H1 (cell line): ENCODE measurements at regions not wholly inside any gene's neighbourhood (a gene's known extent, or its start where the extent isn't known, plus 50 kb on each side); places are given as distances from the start of the nearest gene placed in this dataset.

Experiments
- CTCF ChIA-PET: fragments of 300-600 bp; sonication (Branson Sonifier 250); formaldehyde crosslinking; loops from one replicate; lab custom pipeline; 2021; ENCODE audit not compliant: partially characterized antibody; lab: Charles Lee
- POLR2A ChIA-PET: fragments of 300-600 bp; sonication (Branson Sonifier 250); formaldehyde crosslinking; loops from one replicate; lab custom pipeline; 2021; ENCODE audit warnings: inconsistent platforms; ENCODE audit not compliant: partially characterized antibody; lab: Charles Lee
- DNase-seq, 2 experiments: peaks; one replicate each; pipeline versions ENCODE4 v3.0.0 to v3.0.0-alpha.2; 2010 to 2022; ENCODE audit warnings: low spot score in 2 of 2, low read depth in 1 of 2, mixed read lengths in 1 of 2
- FAIRE-seq: peaks from 2 replicates; lab custom pipeline; 2011; peaks lifted over from hg19 to GRCh38; lab: Jason Lieb, UNC
- H2AFZ ChIP-seq: 2 replicates; pipeline ENCODE4 v1.8.1; 2012; ENCODE audit warnings: low read length, inconsistent platforms
- H2AK5ac ChIP-seq: 2 replicates; pipeline ENCODE4 v1.6.1; 2013; ENCODE audit warnings: low read depth, low read length
- H2BK120ac ChIP-seq: replicated peaks from 2 replicates; pipeline ENCODE3; 2013; ENCODE audit warnings: low read depth, low read length, inconsistent platforms
- H2BK12ac ChIP-seq: 2 replicates; pipeline ENCODE4 v1.6.1; 2013; ENCODE audit warnings: low read depth, low read length
- H2BK15ac ChIP-seq: 2 replicates; pipeline ENCODE4 v1.6.1; 2013; ENCODE audit warnings: low read length
- H2BK20ac ChIP-seq: 2 replicates; pipeline ENCODE4 v1.6.1; 2013; ENCODE audit warnings: low read length
- H2BK5ac ChIP-seq: 2 replicates; pipeline ENCODE4 v1.6.1; 2013; ENCODE audit warnings: low read depth, low read length
- H3K14ac ChIP-seq: 2 replicates; pipeline ENCODE4 v1.6.1; 2013; ENCODE audit warnings: inconsistent platforms; ENCODE audit not compliant: insufficient read length
- H3K18ac ChIP-seq: 2 replicates; pipeline ENCODE4 v1.6.1; 2013; ENCODE audit warnings: low read length; ENCODE audit errors: extremely low read depth
- H3K23ac ChIP-seq: 2 replicates; pipeline ENCODE4 v1.6.1; 2013; ENCODE audit warnings: inconsistent platforms; ENCODE audit not compliant: insufficient read length
- H3K23me2 ChIP-seq: 2 replicates; pipeline ENCODE4 v1.6.1; 2013; ENCODE audit warnings: low read depth, low read length
- H3K27ac ChIP-seq: 2 replicates; pipeline ENCODE4 v1.6.1; 2011; ENCODE audit warnings: low read depth, low read length, inconsistent platforms
- H3K27me3 ChIP-seq, 4 experiments: replicated peaks in 1 of 4; 1 replicate in 1 of 4; 2 replicates in 3 of 4; pipeline versions ENCODE4 v1.6.1 to v1.8.1; 2011 to 2013; ENCODE audit warnings: low read length in 3 of 4, mild to moderate bottlenecking in 3 of 4, inconsistent platforms in 2 of 4, mixed read lengths in 2 of 4, moderate library complexity in 1 of 4; ENCODE audit not compliant: control insufficient read depth in 3 of 4, insufficient read depth in 3 of 4; ENCODE audit errors: extremely low read depth in 1 of 4
- H3K36me3 ChIP-seq, 4 experiments: 2 replicates each; pipeline versions ENCODE4 v1.6.1 to v1.8.1; 2011 to 2013; ENCODE audit warnings: mild to moderate bottlenecking in 4 of 4, low read length in 3 of 4, moderate library complexity in 2 of 4, control low read depth in 1 of 4, inconsistent platforms in 1 of 4; ENCODE audit not compliant: insufficient read depth in 4 of 4, control insufficient read depth in 2 of 4
- H3K4ac ChIP-seq: replicated peaks from 2 replicates; pipeline ENCODE3; 2013; ENCODE audit warnings: low read length, low read depth, mixed read lengths, inconsistent platforms; ENCODE audit not compliant: insufficient read length
- H3K4me1 ChIP-seq, 4 experiments: replicated peaks in 1 of 4; 1 replicate in 1 of 4; 2 replicates in 3 of 4; pipeline versions ENCODE4 v1.6.1 to v1.8.1; 2011 to 2013; ENCODE audit warnings: low read length in 3 of 4, inconsistent platforms in 2 of 4, mixed read lengths in 1 of 4; ENCODE audit not compliant: insufficient read depth in 4 of 4, control insufficient read depth in 3 of 4
- H3K4me2 ChIP-seq, 2 experiments: 2 replicates each; pipeline versions ENCODE4 v1.6.1 to v1.8.1; 2011 to 2013; ENCODE audit warnings: low read depth in 2 of 2, low read length in 2 of 2, control low read depth in 1 of 2, inconsistent platforms in 1 of 2, mild to moderate bottlenecking in 1 of 2; ENCODE audit not compliant: insufficient read depth in 1 of 2
- H3K4me3 ChIP-seq, 4 experiments: fragments of 200-600, 300-600 bp in 1 of 4; sonication (generic), shearing (Covaris generic), sonication (Bioruptor Twin) in 1 of 4; 2 replicates each; pipeline versions ENCODE4 v1.5.1 to v1.8.1; 2011 to 2016; ENCODE audit warnings: low read length in 4 of 4, low read depth in 3 of 4, control low read depth in 2 of 4, inconsistent platforms in 2 of 4, mild to moderate bottlenecking in 2 of 4, mixed read lengths in 1 of 4, moderate library complexity in 1 of 4; ENCODE audit not compliant: insufficient read depth in 2 of 4; ENCODE audit errors: extremely low read depth in 1 of 4
- H3K56ac ChIP-seq: replicated peaks from 2 replicates; pipeline ENCODE3; 2013; ENCODE audit warnings: low read depth, mild to moderate bottlenecking, mixed read lengths, low read length, inconsistent platforms; ENCODE audit not compliant: insufficient read length
- H3K79me1 ChIP-seq: 2 replicates; pipeline ENCODE4 v1.6.1; 2013; ENCODE audit warnings: low read depth, low read length, control low read depth
- H3K79me2 ChIP-seq, 2 experiments: 2 replicates each; pipeline versions ENCODE4 v1.6.1 to v1.8.1; 2012 to 2013; ENCODE audit warnings: low read length in 2 of 2, mild to moderate bottlenecking in 2 of 2, inconsistent platforms in 1 of 2; ENCODE audit not compliant: insufficient read depth in 2 of 2, control insufficient read depth in 1 of 2
- H3K9ac ChIP-seq, 4 experiments: replicated peaks in 1 of 4; 1 replicate in 1 of 4; 2 replicates in 3 of 4; pipeline versions ENCODE4 v1.6.1 to v1.8.1; 2011 to 2013; ENCODE audit warnings: low read depth in 3 of 4, low read length in 3 of 4, control low read depth in 2 of 4, mild to moderate bottlenecking in 2 of 4, moderate library complexity in 2 of 4, inconsistent platforms in 1 of 4; ENCODE audit errors: extremely low read depth in 1 of 4
- H3K9me3 ChIP-seq, 2 experiments: 2 replicates each; pipeline versions ENCODE4 v1.6.1 to v1.8.1; 2012 to 2013; ENCODE audit warnings: mild to moderate bottlenecking in 2 of 2, moderate library complexity in 2 of 2, control low read depth in 1 of 2, inconsistent platforms in 1 of 2, low read depth in 1 of 2, low read length in 1 of 2, mixed read lengths in 1 of 2; ENCODE audit not compliant: insufficient read depth in 2 of 2
- H4K20me1 ChIP-seq, 2 experiments: replicated peaks in 1 of 2; 2 replicates each; pipeline versions ENCODE3 to v1.8.1; 2011 to 2013; ENCODE audit warnings: inconsistent platforms in 2 of 2, low read length in 2 of 2, mild to moderate bottlenecking in 1 of 2; ENCODE audit not compliant: insufficient read depth in 2 of 2, control insufficient read depth in 1 of 2
- H4K5ac ChIP-seq: 2 replicates; pipeline ENCODE4 v1.6.1; 2013; ENCODE audit warnings: low read length, low read depth, mixed read lengths, inconsistent platforms; ENCODE audit not compliant: insufficient read length
- H4K8ac ChIP-seq: 2 replicates; pipeline ENCODE4 v1.8.0; 2013; ENCODE audit warnings: mild to moderate bottlenecking, moderate library complexity, low read length, inconsistent platforms; ENCODE audit not compliant: insufficient read depth; ENCODE audit errors: extremely low read depth
- H4K91ac ChIP-seq: replicated peaks from 2 replicates; pipeline ENCODE3; 2013; ENCODE audit warnings: low read length, mixed read lengths, inconsistent platforms; ENCODE audit not compliant: insufficient read length
- RBBP5 ChIP-seq: IDR thresholded peaks from 2 replicates; pipeline ENCODE4 v1.7.1; 2012; ENCODE audit warnings: low read depth, mild to moderate bottlenecking, inconsistent platforms, low read length, moderate library complexity, borderline replicate concordance
- SIRT6 ChIP-seq: IDR thresholded peaks from one replicate; pipeline ENCODE4 v1.7.1; 2012; ENCODE audit warnings: low read length, inconsistent platforms
- SRF ChIP-seq: IDR thresholded peaks from 2 replicates; pipeline ENCODE4 v1.6.1; 2011; ENCODE audit warnings: mild to moderate bottlenecking, low read depth, low read length, moderate library complexity
- WGBS, 2 experiments: shearing (Covaris generic) in 1 of 2; methylation state at CpG; one replicate each; pipeline versions ENCODE4 v1.1.6 to v1.1.7; 2013 to 2015; ENCODE audit warnings: low lambda C conversion rate in 2 of 2, mixed read lengths in 2 of 2, inconsistent platforms in 1 of 2, low coverage in 1 of 2, missing lambda C conversion rate in 1 of 2; ENCODE audit not compliant: insufficient replicate concordance in 2 of 2, insufficient coverage in 1 of 2, insufficient read length in 1 of 2; ENCODE audit errors: extremely low coverage in 1 of 2, missing lambda C conversion rate in 1 of 2; 5-methylcytosine and 5-hydroxymethylcytosine counted together

DNA sequence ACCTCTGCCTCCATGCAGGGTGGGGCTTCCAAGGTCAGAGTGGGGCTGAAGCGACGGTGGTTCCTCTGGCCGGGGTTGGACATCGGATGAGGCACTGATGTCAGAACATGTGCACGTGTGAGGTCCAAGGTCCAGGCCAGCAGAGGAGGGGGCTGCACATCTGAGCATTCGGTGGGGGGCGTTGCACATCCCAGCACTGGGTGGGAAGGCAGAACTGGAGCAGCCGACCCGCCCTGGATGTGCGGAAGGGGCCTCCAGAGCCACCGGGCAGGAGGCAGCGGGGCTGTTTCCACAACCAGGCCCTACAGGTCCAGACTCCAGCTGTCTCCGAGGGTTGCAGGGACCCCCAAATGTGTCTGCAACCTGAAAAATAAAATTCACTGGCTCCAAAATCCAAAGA is 271.0 kb downstream of the CTTN start:
- TF ChIP-seq RBBP5 (no peak), SRF (no peak), SIRT6 (no peak)
- Histone ChIP-seq H3K36me3 (no peaks in the 10 kb centered on the region), H2BK5ac (no peak overlapping the region), H4K5ac (no peak overlapping the region), H3K4me2 (no peak overlapping the region), H2AFZ (no peak overlapping the region), H3K4me1 (peaks cover 4 to 20% (median 10%) of the 10 kb centered on the region in 4 experiments), H4K20me1 (no peaks in the 10 kb centered on the region), H4K91ac (no peak overlapping the region), H3K18ac (no peak overlapping the region), H3K27ac (no peak overlapping the region), H3K23me2 (no peaks in the 10 kb centered on the region), H3K9me3 (no peaks in the 10 kb centered on the region), H2BK15ac (no peak overlapping the region), H3K9ac (no peak overlapping the region), H2AK5ac (no peak overlapping the region), H3K4ac (no peak overlapping the region), H4K8ac (no peak overlapping the region; the same call in 1 of the 2 replicates), H3K27me3 (no peaks in the 10 kb centered on the region), H2BK120ac (no peak overlapping the region), H2BK12ac (no peak overlapping the region), H3K14ac (no peak overlapping the region), H3K79me1 (0 out of 2 replicates have a peak, but pooled peaks cover 2% of the 10 kb centered on the region), H2BK20ac (no peak overlapping the region), H3K56ac (no peak overlapping the region), H3K4me3 (no peak overlapping the region), H3K79me2 (no peaks in the 10 kb centered on the region), H3K23ac (no peak overlapping the region)
- POLR2A ChIA-PET = interaction anchor here (0.9 to 1.4 kb wide), 2 partner anchors 7 to 13 kb away, joined by 3 read pairs; no protein-coding TSS in a partner anchor
- DNase-seq (no peak), FAIRE-seq (no peak)
- WGBS, 2 experiments = 90% methylated on average over 13 of the region's 13 CpGs; no CpG with 5 or more reads in 1 of the 2 experiments
- CTCF ChIA-PET = interaction anchor here (1.1 to 1.4 kb wide), 2 partner anchors 52 to 202 kb away, joined by 4 to 6 read pairs; no protein-coding TSS in a partner anchor
